ENCODE measurements at regions not wholly inside any gene's neighbourhood (a gene's known extent, or its start where the extent isn't known, plus 50 kb on each side); places are given as distances from the start of the nearest gene placed in this dataset.

DNA sequence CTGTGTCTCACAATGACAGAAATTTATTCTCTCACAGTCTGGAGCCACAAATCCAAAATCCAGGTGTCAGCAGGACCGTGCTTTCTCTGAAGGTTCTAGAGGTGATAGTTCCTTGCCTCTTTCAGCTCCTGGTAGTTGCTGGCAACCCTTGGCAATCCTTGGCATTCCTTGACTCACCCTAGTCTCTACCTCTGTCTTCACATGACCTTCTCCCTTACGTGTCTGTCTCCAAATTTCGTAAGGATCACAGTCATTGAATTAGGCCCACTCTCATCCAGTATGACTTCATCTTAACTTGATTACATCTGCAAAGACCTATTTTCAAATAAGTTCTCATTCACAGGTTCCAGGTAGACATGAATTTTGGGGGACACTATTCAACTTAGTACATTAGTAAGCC is 143.1 kb downstream of the CEP57L1 start:
- Histone ChIP-seq H3K4me3 (ENCODE audit: low read depth, low read length, poor library complexity, severe bottlenecking) (no peak overlapping the region), H3K27ac (ENCODE audit: low read depth, low read length, poor library complexity, severe bottlenecking) (no peak overlapping the region), H3K79me2 (ENCODE audit: insufficient read depth, low read depth, low read length) (no peaks in the 10 kb centered on the region), H3K4me1 (ENCODE audit: insufficient read depth, low read length, poor library complexity, severe bottlenecking) (no peaks in the 10 kb centered on the region), H3K4me2 (ENCODE audit: low read length) (no peak overlapping the region), H3K36me3 (ENCODE audit: insufficient read depth, low read length) (no peaks in the 10 kb centered on the region), H2AFZ (ENCODE audit: low read length) (no peak overlapping the region), H3K9me2 (ENCODE audit: insufficient read depth, low read length) (no peaks in the 10 kb centered on the region), H3K9me3 (ENCODE audit: low read length) (no peaks in the 10 kb centered on the region), H4K20me1 (ENCODE audit: insufficient read depth, low read length) (no peaks in the 10 kb centered on the region)
- CTCF ChIA-PET (ENCODE audit: unreplicated experiment): no interaction called here
- no peak for TF ChIP-seq CTCF (conservative IDR thresholded peaks at IDR 0.05; ENCODE audit: low read length)
- TF ChIP-seq EZH2phosphoT487 (IDR thresholded peaks at IDR 0.05; ENCODE audit: borderline replicate concordance, low read depth, low read length): no peak
- POLR2A ChIA-PET: interaction anchor here (0.6 to 0.7 kb wide), 2 partner anchors 29 to 95 kb away, joined by 3 to 4 read pairs; no protein-coding TSS in a partner anchor
- BruUV-seq (replicated peaks): no TSS peak
- DNase-seq (ENCODE audit: low spot score): no peak
- intact Hi-C loops (cut with micrococcal nuclease; ENCODE audit: unreplicated experiment): no loop called here

- H3K4me1 ChIP-seq (ENCODE audit: insufficient read depth, low read length, poor library complexity, severe bottlenecking): no peaks in the 10 kb centered on the region
- CTCF ChIA-PET (ENCODE audit: unreplicated experiment): no interaction called here
- H4K20me1 ChIP-seq (ENCODE audit: insufficient read depth, low read length): no peaks in the 10 kb centered on the region
- H3K36me3 ChIP-seq (ENCODE audit: insufficient read depth, low read length): no peaks in the 10 kb centered on the region
- H3K4me2 ChIP-seq (ENCODE audit: low read length): no peak overlapping the region
- no peak overlapping the region for H3K27ac ChIP-seq (ENCODE audit: low read depth, low read length, poor library complexity, severe bottlenecking)
- no peak for TF ChIP-seq CTCF (conservative IDR thresholded peaks at IDR 0.05; ENCODE audit: low read length)
- TF ChIP-seq EZH2phosphoT487 (IDR thresholded peaks at IDR 0.05; ENCODE audit: borderline replicate concordance, low read depth, low read length): no peak
- no peaks in the 10 kb centered on the region for H3K79me2 ChIP-seq (ENCODE audit: insufficient read depth, low read depth, low read length)
- DNase-seq (ENCODE audit: low spot score): no peak
- intact Hi-C loops (cut with micrococcal nuclease; ENCODE audit: unreplicated experiment): no loop called here
- BruUV-seq (replicated peaks): no TSS peak
- POLR2A ChIA-PET: no interaction called here
- H2AFZ ChIP-seq (ENCODE audit: low read length): no peak overlapping the region
- no peak overlapping the region for H3K4me3 ChIP-seq (ENCODE audit: low read depth, low read length, poor library complexity, severe bottlenecking)
- no peaks in the 10 kb centered on the region for H3K9me3 ChIP-seq (ENCODE audit: low read length)
- H3K9me2 ChIP-seq (ENCODE audit: insufficient read depth, low read length): no peaks in the 10 kb centered on the region
These were observed 142.7 kb downstream of the CEP57L1 start for GRCh38 chr6:109237986-109238329.

DNA sequence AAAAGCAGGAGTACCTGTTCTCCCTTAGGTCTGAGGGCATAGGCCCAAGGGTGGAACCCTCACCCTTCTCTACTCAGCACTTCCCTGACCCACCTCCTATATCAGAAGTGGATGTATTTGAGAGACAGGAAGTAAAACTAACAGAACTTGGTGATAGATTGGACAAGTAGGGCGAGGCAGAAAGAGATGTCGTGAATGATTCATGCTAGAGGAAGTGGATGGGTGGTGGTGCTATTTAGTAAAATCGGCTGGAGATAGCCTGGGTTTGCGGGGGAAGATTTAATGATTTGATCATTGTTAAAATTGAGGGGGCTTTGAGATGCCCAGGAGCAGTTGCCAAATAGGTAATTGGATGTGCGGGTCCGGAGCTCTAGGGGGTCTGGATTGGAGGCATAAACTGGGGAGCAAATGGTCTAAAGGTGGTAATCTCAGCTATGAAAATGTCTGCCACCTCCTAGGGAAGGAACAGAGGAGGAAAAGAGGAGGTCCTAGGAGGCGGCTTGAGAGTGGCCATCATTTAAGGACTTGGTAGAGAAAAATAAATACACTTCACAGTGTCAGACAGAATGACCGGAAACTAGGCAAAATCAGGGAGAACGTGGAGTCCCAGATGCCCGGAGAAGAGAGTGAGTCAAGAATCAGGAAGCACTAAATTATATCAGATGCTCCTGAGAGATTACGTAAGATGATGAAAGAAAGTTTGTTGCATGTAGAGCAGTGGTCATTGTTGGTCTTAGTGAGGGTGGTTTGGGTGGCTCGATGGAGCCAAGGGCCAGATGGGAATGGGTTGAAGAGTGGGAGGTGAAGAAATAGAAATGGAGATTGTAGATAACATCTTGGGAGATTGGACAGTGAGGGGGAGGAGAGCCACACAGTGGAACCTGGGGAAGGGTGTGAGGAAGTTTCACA is 142.0 kb downstream of the CEP57L1 start:
- H3K27ac ChIP-seq (ENCODE audit: low read depth, low read length, poor library complexity, severe bottlenecking): no peak overlapping the region
- no peaks in the 10 kb centered on the region for H3K36me3 ChIP-seq (ENCODE audit: insufficient read depth, low read length)
- H3K9me3 ChIP-seq (ENCODE audit: low read length): no peaks in the 10 kb centered on the region
- H3K4me3 ChIP-seq (ENCODE audit: low read depth, low read length, poor library complexity, severe bottlenecking): no peak overlapping the region
- ChIA-PET CTCF (ENCODE audit: unreplicated experiment) (interaction anchor here (0.6 kb wide), 1 partner anchor 223 kb away, joined by 3 read pairs; no protein-coding TSS in a partner anchor), POLR2A (interaction anchor here (0.6 kb wide), 1 partner anchor 41 kb away, joined by 3 read pairs; no protein-coding TSS in a partner anchor)
- H3K79me2 ChIP-seq (ENCODE audit: insufficient read depth, low read depth, low read length): no peaks in the 10 kb centered on the region
- intact Hi-C loops (cut with micrococcal nuclease; ENCODE audit: unreplicated experiment): no loop called here
- DNase-seq (ENCODE audit: low spot score): no peak
- no peak overlapping the region for H3K4me2 ChIP-seq (ENCODE audit: low read length)
- H3K9me2 ChIP-seq (ENCODE audit: insufficient read depth, low read length): no peaks in the 10 kb centered on the region
- H3K4me1 ChIP-seq (ENCODE audit: insufficient read depth, low read length, poor library complexity, severe bottlenecking): no peaks in the 10 kb centered on the region
- no peak overlapping the region for H2AFZ ChIP-seq (ENCODE audit: low read length)
- H4K20me1 ChIP-seq (ENCODE audit: insufficient read depth, low read length): no peaks in the 10 kb centered on the region
- no peak for TF ChIP-seq CTCF (conservative IDR thresholded peaks at IDR 0.05; ENCODE audit: low read length)
- TF ChIP-seq EZH2phosphoT487 (IDR thresholded peaks at IDR 0.05; ENCODE audit: borderline replicate concordance, low read depth, low read length): no peak
- BruUV-seq (replicated peaks): no TSS peak
